ENCODE measurements at regions not wholly inside any gene's neighbourhood (a gene's known extent, or its start where the extent isn't known, plus 50 kb on each side); places are given as distances from the start of the nearest gene placed in this dataset.

- TF ChIP-seq NUFIP1 (IDR thresholded peaks at IDR 0.05; ENCODE audit: partially characterized antibody) (no peak), ZFP36 (IDR thresholded peaks at IDR 0.05; ENCODE audit: low read depth, low read length, partially characterized antibody) (peak; percentile 32), SRSF9 (IDR thresholded peaks at IDR 0.05; ENCODE audit: borderline replicate concordance, low read depth, low read length) (no peak), DACH1 (IDR thresholded peaks at IDR 0.05; ENCODE audit: partially characterized antibody) (peak; percentile 11), CREM (IDR thresholded peaks at IDR 0.05; ENCODE audit: low read depth) (peak; percentile 75), CEBPB (tag; IDR thresholded peaks at IDR 0.05) (peak; percentile 98), YBX1 (IDR thresholded peaks at IDR 0.05) (no peak), PHB2 (IDR thresholded peaks at IDR 0.05; ENCODE audit: low read depth) (no peak), SLC30A9 (CRISPR knock-in tag; IDR thresholded peaks at IDR 0.05) (no peak), GTF2A2 (tag; IDR thresholded peaks at IDR 0.05) (no peak), ZNF354B (CRISPR knock-in tag; IDR thresholded peaks at IDR 0.05) (no peak; the same call in 1 of the 2 replicates), ZNF696 (CRISPR knock-in tag; conservative IDR thresholded peaks at IDR 0.05) (no peak), FUS (optimal IDR thresholded peaks at IDR 0.05; ENCODE audit: low read depth, low read length) (no peak), RERE (CRISPR knock-in tag; IDR thresholded peaks at IDR 0.05; ENCODE audit: borderline replicate concordance) (no peak), SIN3B (IDR thresholded peaks at IDR 0.05; ENCODE audit: low read depth) (no peak), CTCFL (IDR thresholded peaks at IDR 0.05; ENCODE audit: borderline replicate concordance, insufficient read depth, low read depth, low read length, poor library complexity, severe bottlenecking) (no peak), ZNF551 (CRISPR knock-in tag; IDR thresholded peaks at IDR 0.05) (no peak), TRIM24 (IDR thresholded peaks at IDR 0.05) (peak; percentile 84 to 94)
- TF ChIP-seq, protein P1, sequence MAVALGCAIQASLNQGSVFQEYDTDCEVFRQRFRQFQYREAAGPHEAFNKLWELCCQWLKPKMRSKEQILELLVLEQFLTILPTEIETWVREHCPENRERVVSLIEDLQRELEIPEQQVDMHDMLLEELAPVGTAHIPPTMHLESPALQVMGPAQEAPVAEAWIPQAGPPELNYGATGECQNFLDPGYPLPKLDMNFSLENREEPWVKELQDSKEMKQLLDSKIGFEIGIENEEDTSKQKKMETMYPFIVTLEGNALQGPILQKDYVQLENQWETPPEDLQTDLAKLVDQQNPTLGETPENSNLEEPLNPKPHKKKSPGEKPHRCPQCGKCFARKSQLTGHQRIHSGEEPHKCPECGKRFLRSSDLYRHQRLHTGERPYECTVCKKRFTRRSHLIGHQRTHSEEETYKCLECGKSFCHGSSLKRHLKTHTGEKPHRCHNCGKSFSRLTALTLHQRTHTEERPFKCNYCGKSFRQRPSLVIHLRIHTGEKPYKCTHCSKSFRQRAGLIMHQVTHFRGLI (CRISPR knock-in tag; IDR thresholded peaks at IDR 0.05), result peak; percentile 61
Measured at GRCh38 chr4:79209822-79210635, 115.8 kb downstream of the NAA11 start (continued).

Measured in K562 (cell line).